HG03196 (cell line): ENCODE measurements at regions not wholly inside any gene's neighbourhood (a gene's known extent, or its start where the extent isn't known, plus 50 kb on each side); places are given as distances from the start of the nearest gene placed in this dataset.
"Not testable (repeated sequence)": the region's sequence is repeated elsewhere in the genome, so short reads cannot be mapped to it uniquely, and the experiment has no call there.

Experiments
- ATAC-seq: cut with Tn5 transposase; IDR thresholded peaks from one replicate; pipeline ENCODE4 v1.9.1; 2021; ENCODE audit not compliant: unreplicated experiment

GRCh38 chr2:41141146-41141791 is 689.4 kb upstream of the SLC8A1 start:
- ATAC-seq = no peak

DNA sequence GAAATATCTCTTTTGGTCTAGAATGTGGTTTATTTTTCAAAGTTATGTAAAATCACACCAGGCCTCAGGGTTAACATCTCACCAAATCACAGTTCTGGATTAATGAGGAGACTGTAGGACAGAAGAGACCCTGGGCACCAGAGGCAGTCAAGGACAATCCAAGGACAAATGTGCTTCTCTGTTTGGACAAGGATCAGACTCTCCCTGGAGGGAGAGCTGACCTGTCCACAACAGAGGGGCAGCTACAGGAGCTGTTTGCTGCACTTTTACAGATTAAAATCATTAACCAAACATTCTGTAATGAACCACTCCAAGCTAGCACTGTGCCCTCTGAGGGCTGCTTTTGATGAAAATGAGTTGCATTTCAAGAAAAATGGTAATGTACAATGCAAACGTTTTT is 690.6 kb upstream of the SLC8A1 start:
- no peak for ATAC-seq

DNA sequence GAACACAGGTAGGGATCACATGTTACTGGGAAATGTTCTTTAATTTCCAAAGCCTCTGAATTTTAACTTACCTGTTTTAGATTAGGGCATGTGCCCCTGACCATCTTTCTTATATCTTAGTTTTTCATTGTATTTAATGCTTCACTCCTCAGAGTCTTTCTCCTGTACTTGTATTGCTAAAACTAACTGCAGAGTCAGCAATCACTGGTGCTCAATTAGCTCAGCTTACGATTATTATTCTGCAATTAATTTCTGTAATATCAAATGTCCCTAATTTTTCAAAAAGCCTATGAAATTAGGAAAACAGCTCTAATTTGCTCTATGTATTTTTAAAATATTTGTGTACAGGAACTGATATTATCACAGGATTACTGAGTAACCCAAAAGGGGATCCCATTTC is 693.2 kb upstream of the SLC8A1 start:
- ATAC-seq = no peak

- ATAC-seq = no peak
Observed at GRCh38 chr2:41149054-41149453, 697.2 kb upstream of the SLC8A1 start.

DNA sequence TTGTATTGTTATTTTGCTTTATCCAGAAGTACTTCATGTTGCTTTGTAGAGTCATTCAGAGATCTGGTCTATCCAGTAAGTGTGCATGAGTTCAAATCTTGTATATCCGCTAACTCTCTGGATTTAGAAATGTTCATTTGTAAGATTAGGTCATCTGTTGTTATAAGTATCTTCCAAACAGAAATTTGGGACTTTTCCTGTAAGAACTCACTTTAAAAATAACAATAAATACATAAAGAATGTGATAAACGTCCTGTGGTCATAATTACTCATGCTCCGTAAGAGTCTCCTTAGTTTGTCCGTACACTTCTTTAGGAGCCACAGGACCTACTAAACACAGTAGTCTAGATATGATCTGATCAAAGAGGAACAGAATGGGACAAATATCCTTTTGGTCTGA is 699.9 kb upstream of the SLC8A1 start:
- no peak for ATAC-seq

DNA sequence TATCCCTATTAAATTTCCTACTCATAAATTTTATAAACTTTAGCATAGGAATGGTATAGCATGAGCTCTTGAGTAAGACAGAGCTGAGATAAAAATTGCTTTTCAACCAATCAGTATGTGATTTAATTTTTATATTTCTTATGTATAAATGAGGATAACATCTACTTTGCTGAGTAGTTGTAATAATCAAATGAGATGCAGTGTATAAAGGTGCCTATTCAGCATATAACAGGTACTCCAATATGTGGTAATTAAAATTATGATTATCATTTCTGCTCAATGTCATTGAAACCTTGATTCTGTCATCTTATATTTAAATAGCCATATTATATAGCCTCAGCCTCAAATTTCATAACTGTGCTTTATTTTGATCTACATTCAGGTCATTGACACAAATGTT is 700.4 kb upstream of the SLC8A1 start:
- no peak for ATAC-seq

DNA sequence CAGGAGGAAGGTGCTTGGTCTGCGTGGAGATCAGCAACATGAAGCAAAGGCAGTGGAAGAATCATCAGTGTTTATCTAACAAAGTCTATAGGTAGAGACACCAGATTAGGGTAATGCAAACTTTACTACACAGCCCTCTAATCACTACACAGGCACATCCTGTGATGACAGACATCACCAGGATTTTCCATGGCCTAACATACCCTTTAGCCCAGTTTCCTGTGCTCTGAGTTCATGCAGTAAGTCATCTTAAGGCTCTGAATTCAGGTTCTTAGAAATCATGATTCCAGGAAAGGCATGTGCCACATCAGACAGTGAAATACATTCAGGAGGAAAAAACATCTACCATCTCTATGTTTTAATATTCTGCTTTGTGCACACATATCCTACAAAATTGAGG is 708.5 kb upstream of the SLC8A1 start:
- ATAC-seq = no peak

GRCh38 chr2:41167014-41167413 is 715.1 kb upstream of the SLC8A1 start:
- ATAC-seq = no peak

DNA sequence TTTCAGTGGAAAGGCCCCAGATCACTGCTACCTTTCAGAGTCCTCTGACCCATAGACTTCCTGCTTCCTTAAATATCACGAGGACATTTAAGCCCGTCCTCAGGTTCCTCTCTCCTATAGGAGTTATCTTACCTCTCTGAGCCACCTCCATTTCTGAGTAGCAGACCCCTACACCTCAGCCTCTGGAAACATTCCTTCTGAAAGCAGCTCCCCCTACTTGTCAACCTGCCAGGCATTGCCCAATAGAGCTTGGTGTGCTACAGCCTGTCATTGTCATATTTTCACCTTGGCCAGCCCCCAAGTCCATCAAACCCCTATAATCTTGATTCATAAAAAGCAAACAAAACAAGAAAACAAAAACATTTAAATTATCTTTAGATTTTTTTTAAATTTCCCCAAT is 717.9 kb upstream of the SLC8A1 start:
- ATAC-seq = no peak

- ATAC-seq = no peak
Observed at GRCh38 chr2:41170589-41170988, 718.7 kb upstream of the SLC8A1 start.

GRCh38 chr2:41180387-41180786 is 728.5 kb upstream of the SLC8A1 start:
- no peak for ATAC-seq

- ATAC-seq = no peak
Observed at GRCh38 chr2:41182961-41183360, 731.1 kb upstream of the SLC8A1 start.

DNA sequence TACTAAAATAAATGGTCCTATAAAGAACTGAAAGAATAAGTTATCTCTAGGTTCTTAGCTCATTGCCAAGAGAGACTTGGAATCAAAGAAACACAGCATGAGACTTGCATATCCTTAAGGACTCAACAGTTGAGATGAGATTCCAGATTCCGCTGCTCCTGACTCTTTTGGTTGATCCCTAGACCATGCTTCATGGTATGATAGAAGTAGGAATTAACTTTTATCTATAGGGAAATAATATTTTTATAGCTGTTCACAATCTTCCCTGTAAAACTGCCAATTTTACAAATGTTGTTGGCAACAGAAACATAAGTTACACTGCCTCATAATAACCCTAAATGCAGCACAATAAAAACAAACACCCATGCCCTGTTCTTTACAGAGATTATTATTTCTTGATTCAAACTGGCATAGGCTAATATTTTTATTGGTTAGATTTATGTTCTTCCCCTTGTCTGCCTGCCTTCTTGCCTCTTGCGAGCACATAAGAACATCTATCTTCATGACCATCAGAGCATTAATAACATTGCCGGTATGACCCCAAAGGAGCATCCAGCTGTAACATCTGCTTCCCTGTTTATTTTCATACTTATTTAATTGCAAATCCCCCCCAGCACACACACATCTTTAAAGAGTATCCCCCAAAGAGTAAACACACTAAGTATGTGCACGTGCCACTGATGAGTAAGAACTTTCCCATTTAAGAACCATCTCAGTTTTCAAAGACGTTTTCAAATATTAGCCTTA is 735.7 kb upstream of the SLC8A1 start:
- no peak for ATAC-seq

GRCh38 chr2:41194230-41194629 is 742.3 kb upstream of the SLC8A1 start:
- ATAC-seq = no peak

DNA sequence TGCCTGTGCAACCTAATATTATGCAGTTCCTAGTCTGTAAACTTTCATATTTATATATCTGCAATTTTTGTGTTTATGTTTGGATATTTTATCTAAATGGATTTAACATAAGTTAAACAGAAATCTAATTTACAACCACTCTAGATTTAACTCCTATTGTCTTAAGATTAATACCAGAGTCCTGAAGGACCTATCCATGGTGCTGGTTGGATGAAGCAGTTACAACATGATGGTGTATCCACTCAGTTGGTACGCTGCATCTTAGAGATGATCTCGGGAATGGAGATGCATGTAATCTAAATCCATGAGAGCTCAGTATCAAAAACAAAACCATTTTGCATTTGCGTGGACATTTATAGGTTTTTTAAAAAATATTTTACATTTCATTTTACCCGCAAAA is 745.9 kb upstream of the SLC8A1 start:
- no peak for ATAC-seq

DNA sequence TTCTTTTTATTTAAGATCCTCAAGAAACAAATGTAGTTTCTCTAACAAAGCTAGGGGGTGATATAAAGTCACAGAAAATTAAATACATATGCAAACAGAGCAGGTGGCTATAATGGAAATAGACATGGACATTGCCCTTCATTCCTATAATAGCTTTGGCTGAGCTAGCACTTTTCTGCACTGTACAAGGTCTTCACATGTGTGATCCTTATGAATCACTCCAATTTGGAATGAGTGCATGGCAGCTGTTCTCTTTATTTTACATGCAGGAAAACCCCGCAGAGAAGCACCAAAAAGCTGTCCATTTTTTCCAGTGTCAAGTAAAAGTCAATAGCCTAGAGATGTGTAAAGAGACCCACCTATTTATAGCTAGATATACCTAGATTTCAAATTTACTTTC is 747.4 kb upstream of the SLC8A1 start:
- ATAC-seq = no peak

DNA sequence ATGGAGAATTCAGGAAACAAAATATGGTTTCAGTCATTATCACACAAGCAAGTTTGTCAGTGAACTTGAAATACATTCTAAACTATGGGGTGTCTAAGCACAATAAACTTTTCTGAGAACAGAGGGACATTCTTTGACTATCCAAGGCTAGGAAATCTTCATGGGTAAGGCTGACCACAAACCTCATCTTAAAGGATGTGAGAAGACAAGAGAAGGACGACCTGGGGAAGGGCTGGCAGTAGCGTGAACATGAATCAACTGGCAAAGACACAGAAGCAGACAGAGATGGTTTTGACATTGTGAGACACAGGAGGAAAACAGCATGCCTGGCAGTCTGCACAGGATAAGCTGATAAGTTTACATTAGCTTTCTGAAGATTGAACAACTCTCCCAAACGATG is 752.4 kb upstream of the SLC8A1 start:
- no peak for ATAC-seq

DNA sequence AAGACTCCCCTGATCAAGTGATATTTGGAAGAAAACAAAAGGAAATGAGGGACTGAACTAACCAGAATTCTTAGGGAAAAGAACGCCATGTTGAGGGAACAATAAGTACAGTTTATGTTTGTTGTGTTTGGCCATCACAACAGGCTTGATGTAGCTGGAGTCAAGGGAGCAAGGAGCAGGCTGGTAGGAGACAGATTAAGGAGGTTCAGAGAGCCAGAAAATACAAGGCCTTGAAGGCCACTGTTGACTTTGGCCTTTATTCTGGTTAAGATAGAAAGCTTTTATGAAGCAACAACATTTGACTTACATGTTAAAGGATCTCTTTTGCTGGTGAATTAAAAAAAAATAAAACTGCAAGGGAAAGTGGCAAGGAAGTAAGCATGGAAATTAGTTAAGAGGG is 754.1 kb upstream of the SLC8A1 start:
- ATAC-seq = no peak

DNA sequence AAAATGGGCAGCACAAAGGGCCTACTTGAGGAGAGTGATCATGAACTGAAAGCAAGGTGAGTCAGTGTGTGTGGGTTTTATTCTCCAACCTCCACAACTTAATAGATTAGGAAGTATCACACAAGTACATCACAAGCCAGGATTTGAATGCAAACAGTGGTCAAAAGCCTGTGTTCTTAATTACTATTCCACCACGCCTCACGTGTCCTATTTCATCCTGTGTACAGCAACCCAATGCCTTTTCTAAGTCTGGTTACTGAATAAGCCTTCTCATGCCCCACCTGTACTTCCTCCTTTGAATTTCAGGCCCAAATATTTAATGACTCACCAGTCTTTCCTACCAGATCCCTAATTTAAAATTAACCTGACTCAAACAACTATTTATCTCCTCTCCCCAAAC is 755.7 kb upstream of the SLC8A1 start:
- ATAC-seq = no peak

DNA sequence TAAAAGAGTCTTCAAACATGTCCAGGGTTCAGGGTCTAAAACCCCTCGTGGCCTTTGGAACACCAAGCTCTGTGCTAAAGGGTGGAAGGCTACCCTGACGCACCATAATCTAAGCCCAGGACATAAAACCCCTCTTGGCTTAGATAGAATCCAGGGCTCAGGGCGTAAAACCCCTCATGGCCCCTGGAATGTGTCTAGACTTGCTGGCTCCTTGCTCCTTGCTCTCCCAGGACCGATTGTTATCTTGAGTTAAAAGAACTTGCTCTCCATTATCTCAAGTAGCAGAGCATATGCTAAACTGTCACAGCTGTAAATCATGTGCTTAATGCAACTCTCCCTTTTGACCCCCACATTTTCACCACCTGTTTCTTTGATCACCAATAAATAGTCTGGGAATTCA is 758.1 kb upstream of the SLC8A1 start:
- ATAC-seq = not testable (repeated sequence)

DNA sequence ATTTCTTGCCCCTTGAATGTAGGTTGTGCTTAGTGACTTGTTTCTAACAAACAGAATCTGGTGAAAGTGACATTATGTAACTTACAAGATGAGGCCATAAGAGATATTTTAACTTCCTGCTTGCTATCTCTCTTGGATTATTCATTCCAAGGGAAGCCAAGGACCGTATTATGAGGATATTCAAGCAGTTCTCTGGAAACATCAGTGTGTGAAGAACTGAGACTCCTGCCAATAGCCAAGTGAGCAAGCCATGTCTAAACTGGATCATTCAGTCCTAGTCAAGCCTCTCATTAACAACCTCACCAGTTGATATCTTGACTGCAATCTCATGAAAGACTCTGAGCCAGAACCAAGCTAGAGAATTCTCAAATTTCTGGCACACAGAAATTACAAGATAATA is 765.1 kb upstream of the SLC8A1 start:
- no peak for ATAC-seq

- ATAC-seq = no peak
Observed at GRCh38 chr2:41222593-41222992, 770.7 kb upstream of the SLC8A1 start.

- no peak for ATAC-seq
Observed at GRCh38 chr2:41234093-41234492, 782.2 kb upstream of the SLC8A1 start.
